Stimulated activated CD4-positive, alpha-beta T cell treated with anti-CD3 and anti-CD28 coated beads, Interleukin-1b, Interleukin-23, amount 100 ng/mL, for 24 hours (primary cell): ENCODE measurements at regions not wholly inside any gene's neighbourhood (a gene's known extent, or its start where the extent isn't known, plus 50 kb on each side); places are given as distances from the start of the nearest gene placed in this dataset.
"Not testable (repeated sequence)": the region's sequence is repeated elsewhere in the genome, so short reads cannot be mapped to it uniquely, and the experiment has no call there.

ENCODE experiments used
- DNase-seq, 4 experiments: peaks; one replicate each; pipeline ENCODE4 v3.0.0-alpha.2; 2020; ENCODE audit warnings: low read depth in 4 of 4, low spot score in 1 of 4

DNA sequence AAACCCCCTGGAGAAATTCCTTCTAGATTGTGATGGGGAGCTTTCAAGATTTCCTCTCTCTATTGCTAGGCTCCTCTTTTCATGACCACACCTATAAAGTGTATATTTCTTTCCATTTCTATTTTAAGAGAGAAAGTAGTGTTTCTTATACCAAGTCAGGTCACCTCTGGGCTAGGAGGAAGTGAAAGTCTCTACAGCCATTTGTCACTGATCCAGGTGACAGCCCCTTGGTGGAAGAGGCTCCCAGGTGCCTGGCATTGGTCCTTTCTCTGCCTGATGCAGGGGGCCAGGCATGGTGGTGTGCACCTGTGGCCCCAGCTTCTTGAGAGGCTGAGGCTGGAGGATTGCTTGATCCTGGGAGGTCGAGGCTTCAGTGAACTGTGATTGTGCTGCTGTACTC is 64.7 kb downstream of the DHCR7 start:
- no peak for DNase-seq

DNA sequence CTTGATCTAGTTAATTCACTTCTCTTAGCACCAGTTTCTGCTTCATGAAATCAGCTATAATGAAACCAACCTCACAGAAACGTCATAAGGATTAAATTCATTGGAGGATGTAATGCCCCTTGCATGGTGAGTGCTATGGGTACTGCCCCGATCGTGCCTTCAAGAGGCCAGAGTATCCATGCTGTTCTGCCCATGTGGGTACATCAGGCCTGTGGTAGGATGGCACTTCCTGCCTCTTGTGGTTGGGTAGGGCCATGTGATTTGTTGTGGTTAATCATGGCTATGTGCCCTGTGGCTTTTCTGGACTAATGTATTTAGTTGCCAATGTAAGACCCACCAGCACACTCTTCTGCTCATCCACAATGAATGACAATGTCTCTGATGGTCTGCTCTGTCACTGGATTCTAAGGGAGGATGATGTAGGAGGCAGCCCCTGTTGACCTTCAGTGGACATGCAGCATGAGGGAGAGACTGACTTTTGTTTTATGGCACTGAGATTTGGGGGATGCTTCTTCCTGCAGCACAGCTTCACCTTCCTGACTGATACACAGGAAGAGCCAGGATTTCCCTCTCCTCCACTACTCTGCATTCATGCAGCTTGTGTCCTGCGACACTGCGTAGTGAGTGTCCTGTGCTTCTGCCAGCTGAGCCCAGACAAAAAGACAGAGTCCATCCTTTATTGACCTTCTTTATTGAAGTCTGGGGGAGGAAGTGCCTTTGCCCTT is 66.2 kb downstream of the DHCR7 start:
- DNase-seq: no peak

- no peak for DNase-seq
Measured at GRCh38 chr11:71379701-71380100, 68.5 kb downstream of the DHCR7 start.

DNA sequence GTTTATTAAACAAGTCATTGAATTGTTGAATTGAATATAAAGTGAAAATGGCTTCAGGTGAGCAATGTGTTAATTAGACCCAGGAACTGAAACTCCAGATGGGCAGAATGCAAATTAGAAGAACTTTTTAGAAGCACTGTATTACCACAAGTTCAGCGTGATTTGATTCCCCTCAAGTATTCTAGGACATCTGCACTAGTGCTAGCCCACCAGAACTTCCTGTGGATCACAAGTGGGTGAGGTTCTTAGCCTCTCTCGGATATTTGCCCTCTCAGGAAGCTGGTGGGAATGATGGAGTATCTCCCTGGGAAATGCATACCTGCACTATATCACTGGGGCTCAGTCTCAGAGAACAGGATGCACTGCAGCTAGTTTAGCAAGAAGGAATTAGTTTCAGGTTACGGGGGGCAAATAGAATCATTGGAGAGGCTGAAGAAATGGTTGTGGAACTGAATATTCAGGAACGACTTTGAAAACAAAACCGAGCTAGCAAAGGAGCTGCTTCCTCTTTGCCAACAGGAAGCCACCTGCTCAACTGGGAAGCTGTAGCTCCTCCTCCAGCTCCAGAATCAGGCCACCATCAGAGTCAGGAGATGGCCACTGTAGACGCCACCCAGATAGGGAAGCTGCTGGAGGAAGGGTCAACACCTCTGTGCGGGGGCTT is 74.3 kb downstream of the DHCR7 start:
- DNase-seq: no peak

DNA sequence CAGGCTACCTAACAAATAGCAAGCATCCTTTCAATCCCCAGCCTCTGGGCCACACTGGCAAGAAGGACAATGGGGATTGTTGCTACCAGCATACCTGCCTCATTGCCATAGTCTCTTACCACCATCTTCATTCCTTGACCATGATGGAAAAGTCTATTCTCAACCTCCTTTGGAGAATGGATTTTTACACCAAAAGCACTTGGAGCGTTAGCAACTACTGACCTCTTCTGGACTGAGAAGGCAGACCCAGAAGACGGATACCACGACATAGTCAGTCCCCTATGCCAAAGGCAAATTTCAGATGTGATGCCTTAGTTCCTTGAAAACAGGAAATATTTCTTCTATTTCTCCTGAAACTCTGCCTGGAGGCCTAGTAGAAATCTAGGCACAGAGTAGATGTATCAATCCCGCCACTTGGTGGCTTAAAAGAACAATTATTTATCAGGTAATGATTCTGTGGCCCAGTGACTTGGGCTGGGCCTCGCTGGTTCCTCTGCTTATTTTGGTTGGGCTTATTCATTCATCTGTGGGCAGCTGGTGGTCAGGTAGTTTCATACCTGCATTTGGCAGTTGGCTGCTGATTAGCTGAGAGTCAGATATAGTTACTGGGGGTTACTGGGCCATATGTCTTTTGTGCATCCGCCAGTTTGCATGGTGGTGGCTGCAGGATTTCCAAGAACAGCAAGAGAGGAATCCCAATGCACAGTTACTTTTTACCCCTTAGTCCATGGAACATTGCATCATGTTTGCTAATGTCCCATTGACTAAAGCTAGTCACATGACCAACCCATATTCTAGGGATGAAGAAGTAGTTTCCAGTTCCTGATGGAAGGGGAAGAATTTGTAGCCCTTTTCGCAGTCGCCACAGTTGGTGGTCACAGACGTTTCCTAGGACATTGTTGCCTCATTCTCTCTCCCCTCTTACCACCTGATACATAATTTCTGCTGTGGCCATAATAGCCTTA is 75.2 kb downstream of the DHCR7 start:
- DNase-seq: no peak

- no peak for DNase-seq
Measured at GRCh38 chr11:71371674-71372069, 76.5 kb downstream of the DHCR7 start.

- DNase-seq: no peak
Measured at GRCh38 chr11:71370895-71371673, 77.1 kb downstream of the DHCR7 start.

DNA sequence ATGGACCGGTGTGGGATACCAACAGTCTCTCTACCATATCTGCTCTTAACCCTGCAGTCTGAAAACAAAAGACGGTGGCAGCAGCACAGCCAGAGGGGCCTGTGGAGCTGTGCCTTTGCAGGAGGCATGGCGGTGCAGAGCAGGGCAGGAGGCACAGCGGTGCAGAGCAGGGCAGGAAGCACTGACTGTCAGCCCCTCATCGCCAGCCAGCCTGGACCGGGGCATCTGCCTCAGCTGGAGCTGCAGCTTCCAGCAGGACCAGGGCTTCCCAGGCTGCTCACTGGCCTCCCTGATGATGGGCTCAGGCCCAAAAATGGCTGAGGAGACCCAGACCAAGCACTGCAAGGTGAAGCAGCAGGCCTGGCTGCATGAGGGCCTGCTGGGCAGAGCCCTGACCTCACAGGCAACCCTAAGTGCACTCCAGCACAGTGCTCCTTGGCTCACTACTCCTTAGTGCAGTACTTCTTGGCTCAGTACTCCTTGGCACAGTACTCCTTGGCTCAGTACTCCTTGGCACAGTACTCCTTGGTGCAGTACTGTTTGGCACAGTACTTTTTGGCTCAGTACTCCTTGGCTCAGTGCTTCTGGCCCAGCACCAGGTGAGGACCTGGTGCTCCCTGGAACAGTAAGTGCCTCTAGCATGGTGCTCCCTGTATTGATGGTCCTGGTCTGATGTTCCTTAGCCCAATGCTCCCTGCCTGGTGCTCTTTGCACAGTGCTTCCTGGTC is 78.0 kb downstream of the DHCR7 start:
- no peak for DNase-seq

- no peak for DNase-seq
Measured at GRCh38 chr11:71369411-71369810, 78.8 kb downstream of the DHCR7 start.

DNA sequence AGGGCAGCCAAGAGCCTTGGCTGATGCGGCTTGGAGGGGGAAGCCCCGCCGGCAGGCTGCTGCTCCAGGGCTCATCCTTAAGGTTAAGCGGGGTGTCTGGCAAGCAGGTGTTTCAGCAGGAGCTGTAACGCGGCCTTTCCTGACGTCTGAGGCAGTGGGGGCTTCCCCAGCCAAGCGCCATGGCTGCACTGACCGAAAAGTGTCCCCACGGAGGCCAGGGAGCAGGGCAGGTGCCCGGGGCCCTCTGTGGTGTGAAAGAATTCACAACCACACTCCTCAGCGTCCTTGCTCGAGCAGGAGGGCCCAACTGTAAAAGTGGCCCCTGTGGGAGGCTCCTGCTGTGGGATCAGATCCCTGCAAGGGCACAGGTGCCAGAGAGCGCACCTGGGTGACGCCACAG is 79.2 kb downstream of the DHCR7 start:
- no peak for DNase-seq

- DNase-seq: no peak
Measured at GRCh38 chr11:71367756-71368155, 80.4 kb downstream of the DHCR7 start.

DNA sequence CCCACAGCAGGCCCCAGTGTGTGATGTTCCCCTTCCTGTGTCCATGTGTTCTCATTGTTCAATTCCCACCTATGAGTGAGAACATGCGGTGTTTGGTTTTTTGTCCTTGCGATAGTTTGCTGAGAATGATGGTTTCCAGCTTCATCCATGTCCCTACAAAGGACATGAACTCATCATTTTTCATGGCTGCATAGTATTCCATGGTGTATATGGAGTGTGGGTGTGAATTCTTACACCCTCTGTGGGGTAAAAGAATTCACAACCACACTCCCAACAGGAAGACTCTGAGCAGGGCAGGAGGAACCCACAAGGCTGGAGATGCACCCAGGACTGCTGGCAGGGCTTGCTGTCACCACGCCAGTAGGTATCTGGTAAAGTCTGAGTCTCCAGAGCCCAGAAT is 80.9 kb downstream of the DHCR7 start:
- not testable (repeated sequence) for DNase-seq

DNA sequence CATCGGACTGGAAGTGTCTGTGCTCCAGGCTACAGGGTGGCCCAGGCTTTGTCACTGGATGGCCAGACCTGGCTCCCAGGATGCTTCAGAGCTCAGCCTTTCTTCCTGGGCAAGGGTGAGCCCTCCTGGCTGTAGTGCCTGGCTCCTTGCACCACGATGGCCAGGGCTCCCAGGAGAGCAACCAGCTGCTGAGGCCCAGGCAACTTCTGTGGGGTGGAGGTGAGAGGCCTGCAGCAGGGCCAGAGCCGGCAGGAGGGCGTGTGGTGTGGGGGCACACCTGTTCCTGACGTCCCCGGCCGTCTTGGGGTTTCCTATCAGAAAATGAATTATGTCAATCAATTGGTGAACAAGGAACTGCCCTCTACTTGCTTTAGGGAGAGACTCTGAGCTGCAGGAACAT is 82.1 kb downstream of the DHCR7 start:
- no peak for DNase-seq

DNA sequence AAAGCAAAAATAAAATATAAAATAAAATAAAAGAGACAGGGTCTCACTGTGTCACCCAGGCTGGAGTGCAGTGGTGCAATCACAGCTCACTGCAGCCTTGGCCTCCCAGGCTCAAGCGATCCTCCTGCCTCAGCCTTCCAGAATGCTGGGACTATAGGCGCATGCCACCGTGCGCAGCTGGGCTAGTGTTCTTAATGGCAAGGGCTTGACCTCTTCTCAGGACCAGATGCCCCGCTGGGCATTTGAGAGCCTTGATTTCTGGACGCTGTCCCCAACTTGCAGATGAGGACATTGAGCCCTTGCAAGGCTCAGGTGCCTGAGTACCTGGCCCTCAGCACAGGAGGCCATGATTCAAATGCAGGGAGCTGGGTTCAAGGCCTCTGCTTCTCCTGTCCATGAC is 82.6 kb downstream of the DHCR7 start:
- DNase-seq: no peak

- DNase-seq: no peak
Measured at GRCh38 chr11:71364806-71365205, 83.4 kb downstream of the DHCR7 start.

DNA sequence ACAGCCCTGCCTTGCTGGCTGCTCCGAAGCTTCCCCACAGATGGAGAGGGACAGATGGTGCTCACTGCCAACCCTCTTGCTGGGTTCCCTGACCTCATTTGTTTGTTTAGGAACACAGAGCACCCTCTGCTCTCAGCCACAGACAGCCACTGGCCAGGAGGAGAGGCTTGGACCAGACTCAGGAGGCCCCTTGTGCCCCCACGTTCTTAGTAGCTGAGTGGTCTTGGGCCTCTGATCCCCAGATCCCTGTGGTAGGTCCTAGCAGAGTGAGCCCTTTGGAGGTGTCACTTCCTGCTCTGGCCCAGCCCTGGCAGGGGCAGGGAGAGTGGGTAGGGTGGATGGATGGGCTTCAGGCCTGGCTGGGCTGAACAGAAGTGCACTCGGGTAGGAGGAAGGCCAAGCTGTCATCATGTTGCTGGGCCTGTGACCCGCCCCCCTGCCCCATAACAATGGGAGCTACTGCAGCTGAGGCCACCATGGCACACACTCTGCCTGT is 84.0 kb downstream of the DHCR7 start:
- no peak for DNase-seq

- DNase-seq: no peak
Measured at GRCh38 chr11:71363721-71364120, 84.5 kb downstream of the DHCR7 start.

DNA sequence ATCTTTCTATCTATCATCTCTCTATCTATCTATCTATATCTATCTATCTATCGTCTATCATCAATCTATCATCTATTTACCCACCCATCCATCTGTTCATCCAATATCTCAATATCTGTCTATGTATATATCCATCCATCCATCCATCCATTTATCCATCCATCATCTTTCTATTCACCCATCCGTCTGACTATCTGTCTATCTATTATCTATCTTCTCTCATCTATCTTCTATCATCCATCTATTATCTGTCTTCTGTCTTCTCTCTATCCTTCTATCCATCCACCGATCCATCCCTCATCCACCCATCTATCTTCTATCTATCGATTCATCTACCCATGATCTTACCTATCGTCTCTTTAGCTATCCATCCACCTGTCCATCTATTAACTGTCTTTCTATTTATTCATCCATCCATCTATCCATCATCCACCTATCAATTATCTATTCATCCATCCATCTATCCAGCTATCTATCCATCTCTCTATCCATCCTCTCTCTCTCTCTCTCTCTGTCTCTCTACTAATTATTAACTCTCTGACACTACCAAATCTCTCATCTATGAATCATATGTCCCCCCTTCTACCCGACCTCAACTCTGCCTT is 89.1 kb downstream of the DHCR7 start:
- DNase-seq: no peak

- DNase-seq: no peak
Measured at GRCh38 chr11:71358122-71358728, 90.0 kb downstream of the DHCR7 start.
